Upper lobe of left lung (tissue), 6 donors: ENCODE measurements at regions not wholly inside any gene's neighbourhood (a gene's known extent, or its start where the extent isn't known, plus 50 kb on each side); places are given as distances from the start of the nearest gene placed in this dataset.

Experiments used
- ATAC-seq, 2 donors: fragments of 200-7000 bp; cut with Tn5 transposase; one replicate each; pipeline ENCODE4 v1.9.1; 2022; ENCODE audit warnings: mild to moderate bottlenecking in 2 of 2, moderate library complexity in 2 of 2; ENCODE audit not compliant: low FRiP score in 2 of 2
- DNase-seq, 2 donors: peaks; one replicate each; pipeline ENCODE4 v3.0.0-alpha.2; 2019 to 2020
- H3K27ac ChIP-seq, 4 donors: fragments of 200-600 bp; sonication (generic); one replicate each; pipeline ENCODE4 v1.5.1; 2016 to 2019
- H3K27me3 ChIP-seq, 4 donors: fragments of 200-600 bp; sonication (generic); one replicate each; pipeline ENCODE4 v1.5.1; 2017 to 2019
- H3K36me3 ChIP-seq, 4 donors: fragments of 200-600 bp; sonication (generic); one replicate each; pipeline ENCODE4 v1.5.1; 2016 to 2019
- H3K4me1 ChIP-seq, 4 donors: fragments of 200-600 bp; sonication (generic); one replicate each; pipeline ENCODE4 v1.5.1; 2018 to 2019
- H3K4me3 ChIP-seq, 4 donors: fragments of 200-600 bp; sonication (generic); one replicate each; pipeline ENCODE4 v1.5.1; 2017 to 2019; ENCODE audit warnings: mild to moderate bottlenecking in 2 of 4, moderate library complexity in 1 of 4
- H3K9me3 ChIP-seq, 4 donors: fragments of 200-600 bp; sonication (generic); one replicate each; pipeline ENCODE4 v1.5.1; 2018 to 2019
- CTCF ChIP-seq, 6 experiments: fragments of 450-650 bp in 4 of 6; fragments of 200-600 bp in 2 of 6; sonication (generic) in 2 of 6; IDR thresholded peaks; one replicate each; pipeline ENCODE4 v1.5.1; 2016 to 2019; ENCODE audit warnings: antibody characterized with exemption in 6 of 6
- EP300 ChIP-seq, 4 donors: sonication (generic); formaldehyde crosslinking; IDR thresholded peaks; one replicate each; pipeline ENCODE4 v1.5.1; 2017; ENCODE audit warnings: antibody characterized with exemption in 4 of 4, control low read depth in 2 of 4
- POLR2A ChIP-seq, 4 donors: fragments of 450-650 bp; IDR thresholded peaks; one replicate each; pipeline ENCODE4 v1.5.1; 2016 to 2017; ENCODE audit warnings: antibody characterized with exemption in 4 of 4, mild to moderate bottlenecking in 2 of 4
- POLR2AphosphoS5 ChIP-seq, 2 donors: sonication (generic); formaldehyde crosslinking; IDR thresholded peaks; one replicate each; pipeline ENCODE4 v1.5.1; 2017; ENCODE audit warnings: antibody characterized with exemption in 2 of 2
- WGBS, 2 donors: methylation state at CpG; one replicate each; pipeline ENCODE4 v1.1.5; 2017 to 2018; 5-methylcytosine and 5-hydroxymethylcytosine counted together
- donor health status: DM: no; HTN: no; CAD: no; lungs with moderate emphysema.
- donor health status: DM: no; HTN: yes; CAD: no; lungs with severe emphysema.

- Histone ChIP-seq H3K36me3 (no peaks in the 10 kb centered on the region), H3K27ac (no peak overlapping the region), H3K27me3 (no peaks in the 10 kb centered on the region), H3K9me3 (no peaks in the 10 kb centered on the region), H3K4me1 (no peaks in the 10 kb centered on the region), H3K4me3 (no peak overlapping the region)
- DNase-seq (no peak), ATAC-seq (no peak)
- TF ChIP-seq EP300 (IDR thresholded peaks at IDR 0.05), result no peak
- TF ChIP-seq POLR2A (IDR thresholded peaks at IDR 0.05), result no peak
- no peak for TF ChIP-seq POLR2AphosphoS5 (IDR thresholded peaks at IDR 0.05)
- no peak for TF ChIP-seq CTCF (IDR thresholded peaks at IDR 0.05)
- 90 to 94% methylated on average over 16 of the region's 16 CpGs for WGBS, 2 donors
These were observed 155.1 kb downstream of the LPIN1 start for GRCh38 chr2:11901351-11902069.

GRCh38 chr2:11903085-11903606, 156.7 kb downstream of the LPIN1 start:
- no peak overlapping the region for H3K4me3 ChIP-seq
- TF ChIP-seq POLR2A (IDR thresholded peaks at IDR 0.05) (no peak), EP300 (IDR thresholded peaks at IDR 0.05) (no peak), CTCF (IDR thresholded peaks at IDR 0.05) (no peak), POLR2AphosphoS5 (IDR thresholded peaks at IDR 0.05) (no peak)
- DNase-seq, result no peak
- ATAC-seq, result peak in 1 of 2 donors; percentile 60
- no peaks in the 10 kb centered on the region for H3K4me1 ChIP-seq
- no peak overlapping the region for H3K27ac ChIP-seq
- no peaks in the 10 kb centered on the region for H3K36me3 ChIP-seq
- 64 to 82% methylated on average over 3 to 4 of the region's 4 CpGs for WGBS, 2 donors
- H3K9me3 ChIP-seq, result no peaks in the 10 kb centered on the region
- H3K27me3 ChIP-seq, result no peaks in the 10 kb centered on the region

GRCh38 chr2:11904029-11904428, 157.6 kb downstream of the LPIN1 start:
- Histone ChIP-seq H3K27ac (no peak overlapping the region), H3K9me3 (no peaks in the 10 kb centered on the region), H3K27me3 (no peaks in the 10 kb centered on the region), H3K4me3 (no peak overlapping the region), H3K4me1 (no peaks in the 10 kb centered on the region), H3K36me3 (no peaks in the 10 kb centered on the region)
- ATAC-seq (no peak), DNase-seq (peak in 1 of 2 donors; percentile 38)
- 78 to 87% methylated on average over 5 of the region's 5 CpGs for WGBS, 2 donors
- TF ChIP-seq EP300 (IDR thresholded peaks at IDR 0.05), result no peak
- TF ChIP-seq POLR2A (IDR thresholded peaks at IDR 0.05), result no peak
- TF ChIP-seq CTCF (IDR thresholded peaks at IDR 0.05), result no peak
- no peak for TF ChIP-seq POLR2AphosphoS5 (IDR thresholded peaks at IDR 0.05)

- H3K4me3 ChIP-seq, result no peak overlapping the region
- WGBS, 2 donors, result 73 to 82% methylated on average over 3 of the region's 3 CpGs
- ATAC-seq (no peak), DNase-seq (no peak)
- H3K9me3 ChIP-seq, result no peaks in the 10 kb centered on the region
- no peak overlapping the region for H3K27ac ChIP-seq
- TF ChIP-seq EP300 (IDR thresholded peaks at IDR 0.05) (no peak), POLR2A (IDR thresholded peaks at IDR 0.05) (no peak), CTCF (IDR thresholded peaks at IDR 0.05) (no peak), POLR2AphosphoS5 (IDR thresholded peaks at IDR 0.05) (no peak)
- H3K27me3 ChIP-seq, result no peaks in the 10 kb centered on the region
- no peaks in the 10 kb centered on the region for H3K36me3 ChIP-seq
- H3K4me1 ChIP-seq, result no peaks in the 10 kb centered on the region
These were observed 158.5 kb downstream of the LPIN1 start for GRCh38 chr2:11904941-11905340.

- ATAC-seq, result peak in 1 of 2 donors; percentile 65
These were observed 160.8 kb downstream of the LPIN1 start for GRCh38 chr2:11907190-11907589.

More at GRCh38 chr2:11907190-11907589, 160.8 kb downstream of the LPIN1 start:
- no peaks in the 10 kb centered on the region for H3K36me3 ChIP-seq
- H3K27ac ChIP-seq, result no peak overlapping the region
- H3K9me3 ChIP-seq, result no peaks in the 10 kb centered on the region
- no peak overlapping the region for H3K4me3 ChIP-seq
- DNase-seq, result peak in 1 of 2 donors; percentile 38
- TF ChIP-seq POLR2A (IDR thresholded peaks at IDR 0.05) (no peak), EP300 (IDR thresholded peaks at IDR 0.05) (no peak), POLR2AphosphoS5 (IDR thresholded peaks at IDR 0.05) (no peak), CTCF (IDR thresholded peaks at IDR 0.05) (no peak)
- 50 to 68% methylated on average over 6 of the region's 6 CpGs for WGBS, 2 donors
- H3K4me1 ChIP-seq, result no peaks in the 10 kb centered on the region
- H3K27me3 ChIP-seq, result no peaks in the 10 kb centered on the region
